Hippocampal formation (tissue), 2 donors: ENCODE measurements at regions not wholly inside any gene's neighbourhood (a gene's known extent, or its start where the extent isn't known, plus 50 kb on each side); places are given as distances from the start of the nearest gene placed in this dataset.
"Not testable (repeated sequence)": the region's sequence is repeated elsewhere in the genome, so short reads cannot be mapped to it uniquely, and the experiment has no call there.

Experiments used
- DNase-seq, 2 donors: peaks; one replicate each; lab custom pipeline; 2025; lab: John Stamatoyannopoulos, UW

DNA sequence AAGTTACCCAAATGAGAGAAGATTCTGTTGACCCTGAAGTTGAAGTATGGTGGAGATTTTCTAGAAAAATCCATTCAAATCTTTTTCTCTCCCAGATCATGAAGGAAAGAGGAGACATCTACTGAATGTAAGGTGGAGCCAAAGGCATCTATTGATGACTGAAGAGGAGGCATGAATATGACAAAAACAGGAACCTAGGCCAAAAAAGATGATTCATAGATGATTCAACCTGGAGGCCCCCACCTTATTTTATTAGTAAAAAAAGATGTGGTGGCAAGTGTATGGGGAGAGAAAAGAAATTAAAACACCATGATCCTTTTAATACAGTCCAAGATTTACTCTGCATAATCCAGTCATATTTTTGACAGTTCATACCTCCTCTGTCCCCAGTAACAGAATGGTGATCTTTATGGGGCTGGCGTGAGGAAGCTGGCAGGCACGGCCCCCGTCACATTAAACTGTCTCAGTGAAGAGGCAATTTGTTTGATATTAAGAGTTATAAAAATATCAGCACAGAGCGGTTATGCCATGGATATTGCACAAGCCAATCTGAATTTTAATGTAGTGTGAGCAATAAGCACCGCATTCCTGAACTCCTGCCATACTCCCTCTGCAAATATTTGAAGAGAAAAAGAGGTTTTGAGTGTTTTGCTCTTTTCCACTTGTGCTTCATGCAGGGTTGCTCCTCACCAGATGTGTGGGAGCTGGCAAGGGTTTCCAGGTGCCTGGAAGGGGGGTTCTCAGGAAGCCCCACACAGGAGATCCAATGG, 94.4 kb downstream of the TRIM43 start:
- not testable (repeated sequence) for DNase-seq

DNA sequence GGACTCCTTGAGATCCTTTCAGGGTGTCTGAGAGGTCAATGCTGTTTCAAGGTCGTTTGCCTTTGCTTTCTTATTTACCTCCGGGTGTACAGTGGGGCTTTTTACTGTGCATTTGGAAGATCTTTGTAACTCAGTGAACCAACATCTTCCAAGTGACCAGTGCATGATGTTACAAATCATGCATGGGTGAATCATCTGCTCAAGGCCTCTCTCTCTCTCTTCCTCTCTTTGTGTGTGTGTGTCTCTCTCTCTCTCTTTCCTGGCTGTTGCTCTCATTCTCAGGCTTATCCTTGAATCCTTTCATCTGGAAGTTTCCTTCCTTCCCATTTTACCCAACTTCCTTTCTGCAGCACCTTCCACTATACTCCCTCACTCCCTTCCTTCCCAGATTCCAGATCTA, 96.1 kb downstream of the TRIM43 start:
- DNase-seq = not testable (repeated sequence)

DNA sequence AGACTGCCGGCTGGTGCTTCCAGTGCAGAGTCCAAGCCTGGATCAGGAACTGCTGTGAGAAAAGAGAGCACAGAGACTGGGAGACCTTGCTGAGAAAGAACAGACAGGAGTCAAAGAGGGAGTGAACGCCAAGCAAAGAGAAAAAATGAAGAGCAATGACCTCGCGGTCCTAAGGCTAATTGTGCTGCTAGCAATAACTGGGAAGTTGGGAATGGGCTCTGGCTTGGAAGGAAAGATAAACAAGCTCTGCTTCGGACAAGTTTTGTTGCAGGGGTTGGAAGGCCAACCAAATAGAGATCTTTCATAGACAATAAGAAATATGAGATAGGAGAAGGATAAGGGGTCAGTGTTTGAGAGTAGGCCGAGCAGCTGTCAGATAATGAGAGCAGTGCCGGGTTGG, 99.4 kb downstream of the TRIM43 start:
- DNase-seq = not testable (repeated sequence)

DNA sequence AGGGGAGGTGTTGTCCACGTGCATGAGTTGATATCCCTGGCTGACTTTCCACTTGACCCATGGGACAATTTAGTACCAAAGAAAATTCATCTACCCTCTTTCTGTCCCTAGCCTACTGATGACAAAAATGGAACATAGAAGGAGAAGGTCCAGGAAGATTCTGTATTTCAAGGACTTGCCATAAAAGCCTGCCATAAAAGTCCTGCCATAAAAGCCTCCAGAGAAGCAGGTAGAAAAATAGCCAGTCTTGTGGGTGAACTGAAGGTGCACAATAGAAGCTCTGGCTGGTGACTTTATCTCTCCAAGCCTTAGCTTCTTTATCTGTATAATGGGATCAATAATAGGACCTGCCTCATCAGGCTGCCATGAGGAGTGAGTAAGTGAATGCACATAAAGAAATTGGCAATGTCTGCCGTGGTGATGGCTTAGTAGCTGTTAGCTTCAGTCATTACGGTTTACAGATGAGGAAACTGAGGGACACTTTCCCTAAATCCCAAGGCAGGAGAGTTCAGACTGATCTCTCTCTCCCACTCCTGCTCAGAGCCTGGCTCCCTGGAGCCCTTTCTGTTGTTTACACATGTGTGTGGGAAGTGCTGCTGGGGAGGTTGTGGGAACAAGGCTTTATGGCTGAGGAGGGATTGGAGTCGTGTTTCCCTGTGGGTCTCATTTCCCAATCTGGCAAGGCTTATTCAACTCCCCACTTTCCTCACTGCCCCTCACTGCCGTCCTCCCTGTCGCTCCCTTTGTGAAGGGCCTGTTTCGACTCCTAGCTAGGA, 101.5 kb downstream of the TRIM43 start:
- DNase-seq = not testable (repeated sequence)

DNA sequence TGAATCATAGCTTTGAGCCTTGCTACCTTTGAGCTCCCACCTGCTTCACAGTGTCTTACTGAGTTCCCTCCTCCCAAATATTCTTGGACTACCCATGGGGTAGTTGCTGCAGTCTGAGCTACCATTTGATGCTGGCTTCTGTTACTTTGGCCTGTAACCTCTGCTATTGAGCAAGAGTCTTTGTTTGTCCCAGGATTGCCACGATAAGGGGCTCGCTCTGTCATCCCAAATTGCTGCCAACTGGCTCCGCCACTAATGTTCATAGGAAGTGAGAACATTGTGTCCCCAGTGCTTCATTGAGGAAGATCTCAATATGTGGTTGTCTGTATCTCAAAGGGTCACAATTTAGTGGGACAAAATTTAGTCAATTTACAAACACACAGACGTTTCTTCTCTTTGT, 103.8 kb downstream of the TRIM43 start:
- DNase-seq = no peak

DNA sequence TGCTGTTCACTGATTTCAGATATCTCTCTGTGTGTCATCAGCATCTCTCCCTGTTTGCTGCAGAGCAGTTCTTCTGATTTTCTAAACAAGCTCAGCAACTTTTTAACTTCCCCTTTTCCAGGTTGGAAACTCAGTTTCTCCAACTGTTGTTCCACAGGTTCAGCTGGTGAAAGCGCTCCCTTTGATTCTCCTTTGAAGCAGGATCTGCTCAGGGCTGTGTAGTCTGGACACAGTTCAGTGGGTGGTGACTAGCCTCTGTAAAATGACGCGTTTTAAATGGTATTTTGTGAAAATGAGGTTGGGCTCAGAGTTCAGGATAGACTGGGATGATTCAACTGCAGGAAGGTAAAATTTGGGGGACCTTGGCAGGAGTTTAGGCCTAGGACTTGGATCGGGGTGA, 106.3 kb downstream of the TRIM43 start:
- no peak for DNase-seq

DNA sequence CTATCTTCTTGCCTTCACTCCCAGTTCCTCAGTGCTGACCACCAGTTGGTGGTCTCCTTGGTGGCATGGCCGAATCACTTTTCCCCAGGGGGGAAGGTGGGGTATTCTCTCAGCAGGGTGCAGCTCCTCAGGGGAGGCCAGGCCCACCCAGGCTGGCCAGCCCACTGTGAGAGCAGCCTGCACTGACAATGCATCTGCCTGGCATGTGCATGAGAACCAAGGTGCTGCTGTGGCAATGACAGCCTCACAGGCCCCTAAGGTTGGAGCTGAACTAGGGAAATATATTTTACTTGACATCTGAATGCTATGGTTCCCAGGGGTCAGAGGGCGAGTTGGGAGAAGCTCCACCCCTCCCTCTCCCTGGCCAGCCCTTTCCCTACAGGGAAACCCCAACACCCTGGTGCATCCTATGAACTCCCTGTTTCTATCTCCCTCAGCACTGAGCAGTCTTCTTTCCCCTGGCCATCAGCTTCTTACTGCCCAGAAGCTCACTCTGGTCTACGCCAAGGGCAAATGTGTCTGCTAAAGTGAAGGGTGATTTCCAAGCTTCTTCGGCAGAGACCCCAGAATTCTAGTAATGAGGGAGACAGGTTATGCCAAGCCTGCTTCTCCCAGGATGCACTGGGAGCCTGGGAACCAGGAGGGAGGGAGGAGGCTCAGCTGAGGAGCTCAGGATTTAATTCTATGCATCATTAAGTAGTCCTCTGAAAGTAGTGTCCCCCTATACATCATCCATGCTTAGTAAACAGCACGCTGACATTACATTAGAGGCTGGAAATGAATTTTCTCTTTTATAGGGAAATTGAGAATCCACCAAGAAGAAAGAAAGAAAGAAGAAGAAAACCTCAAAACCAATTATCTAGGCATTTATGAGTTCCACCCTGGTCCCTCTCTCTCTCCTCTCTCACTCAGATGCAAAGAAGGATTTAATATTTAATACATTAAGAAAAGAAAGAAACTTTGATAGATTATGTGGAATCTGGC, 107.7 kb downstream of the TRIM43 start:
- DNase-seq = not testable (repeated sequence)

DNA sequence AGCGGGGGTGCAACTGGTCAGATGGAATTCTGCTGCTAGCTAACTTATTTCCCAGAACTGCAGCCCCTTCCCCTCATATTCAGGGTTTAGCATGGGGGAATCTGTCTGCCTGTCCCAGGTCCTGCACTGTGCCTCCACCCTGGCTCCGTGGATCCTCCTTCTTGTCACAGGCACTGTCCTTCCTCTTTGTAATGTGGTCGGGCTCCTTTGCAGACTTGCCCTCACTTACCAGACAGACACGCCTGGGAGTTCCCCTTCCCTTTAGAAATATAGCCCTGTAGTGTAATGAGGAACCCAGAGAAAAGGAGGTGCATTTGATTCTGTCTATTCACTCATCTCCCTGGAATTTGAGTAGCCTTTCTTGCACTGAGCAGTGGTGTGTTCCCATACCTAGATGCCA, 108.7 kb downstream of the TRIM43 start:
- peak in 1 of 2 donors; percentile 5 for DNase-seq

DNA sequence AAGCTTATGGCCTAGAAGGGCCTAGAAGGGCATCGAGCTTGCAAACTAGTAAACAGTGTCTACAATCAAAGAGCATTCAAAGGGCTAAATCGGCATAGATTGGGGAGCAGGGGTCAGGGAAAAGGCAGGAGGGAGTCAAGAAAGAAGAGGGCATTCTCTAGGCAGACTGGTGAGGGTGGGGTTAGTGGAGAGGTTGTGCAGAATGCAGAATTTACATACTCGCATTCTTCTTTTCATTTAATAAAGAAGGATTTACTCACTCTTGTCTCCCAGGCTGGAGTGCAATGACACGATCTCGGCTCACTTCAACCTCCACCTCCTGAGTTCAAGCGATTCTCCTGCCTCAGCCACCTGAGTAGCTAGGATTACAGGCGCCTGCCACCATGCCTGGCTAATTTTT, 110.7 kb downstream of the TRIM43 start:
- no peak for DNase-seq

DNA sequence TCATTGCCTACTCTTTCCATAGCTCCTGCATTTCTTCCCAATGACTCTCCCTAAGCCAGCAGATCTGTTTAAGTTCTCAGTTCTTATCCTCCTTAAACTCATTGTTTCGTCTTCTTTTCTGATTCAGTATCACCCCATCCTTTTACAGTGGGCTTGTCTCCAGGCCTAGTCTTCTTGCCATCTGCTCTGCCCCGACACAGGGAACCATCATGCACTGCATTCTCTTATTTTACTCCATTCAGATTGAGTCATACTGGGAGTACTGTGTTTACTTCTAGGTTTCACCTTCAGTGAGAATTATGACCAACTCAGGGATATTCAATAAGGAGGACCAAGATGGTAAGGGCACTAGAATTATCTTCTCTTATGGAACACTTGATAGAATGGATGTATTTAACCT, 115.4 kb downstream of the TRIM43 start:
- DNase-seq = not testable (repeated sequence)

DNA sequence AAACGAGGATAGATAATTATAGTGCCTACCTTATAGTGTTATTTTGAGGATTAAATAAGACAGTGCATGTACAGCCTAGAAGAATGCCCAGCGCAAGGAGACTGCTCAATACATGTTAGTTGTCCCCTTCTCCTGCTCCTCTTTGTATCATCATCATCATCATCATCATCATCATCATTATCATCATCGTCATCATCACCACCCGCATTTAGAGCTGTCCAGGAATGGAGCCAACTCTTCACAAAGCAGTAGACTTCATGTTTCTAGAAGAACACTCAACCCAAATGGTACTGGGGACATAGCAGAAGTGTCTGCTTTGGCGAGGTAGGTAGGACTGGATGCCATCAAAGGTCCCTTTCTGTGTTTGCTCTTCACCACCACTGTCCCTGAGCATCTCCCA, 116.0 kb downstream of the TRIM43 start:
- no peak for DNase-seq

DNA sequence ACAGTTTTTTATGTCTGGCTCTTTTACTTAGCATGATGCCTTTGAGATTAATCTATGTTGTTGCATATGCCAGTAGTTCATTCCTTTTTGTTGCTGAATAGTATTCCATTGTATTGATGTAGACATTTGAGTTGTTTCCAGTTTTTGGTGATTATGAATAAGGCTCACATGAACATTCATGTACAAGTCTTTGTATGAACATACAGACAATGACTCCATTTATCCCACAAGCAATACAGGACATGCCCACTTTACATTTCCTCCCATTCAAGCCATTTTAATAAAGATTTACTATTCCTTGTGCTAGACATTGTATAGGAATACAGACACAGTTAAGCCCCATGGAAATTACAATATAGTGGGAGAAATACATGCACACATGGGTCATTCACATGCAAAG, 118.0 kb downstream of the TRIM43 start:
- DNase-seq = no peak

DNA sequence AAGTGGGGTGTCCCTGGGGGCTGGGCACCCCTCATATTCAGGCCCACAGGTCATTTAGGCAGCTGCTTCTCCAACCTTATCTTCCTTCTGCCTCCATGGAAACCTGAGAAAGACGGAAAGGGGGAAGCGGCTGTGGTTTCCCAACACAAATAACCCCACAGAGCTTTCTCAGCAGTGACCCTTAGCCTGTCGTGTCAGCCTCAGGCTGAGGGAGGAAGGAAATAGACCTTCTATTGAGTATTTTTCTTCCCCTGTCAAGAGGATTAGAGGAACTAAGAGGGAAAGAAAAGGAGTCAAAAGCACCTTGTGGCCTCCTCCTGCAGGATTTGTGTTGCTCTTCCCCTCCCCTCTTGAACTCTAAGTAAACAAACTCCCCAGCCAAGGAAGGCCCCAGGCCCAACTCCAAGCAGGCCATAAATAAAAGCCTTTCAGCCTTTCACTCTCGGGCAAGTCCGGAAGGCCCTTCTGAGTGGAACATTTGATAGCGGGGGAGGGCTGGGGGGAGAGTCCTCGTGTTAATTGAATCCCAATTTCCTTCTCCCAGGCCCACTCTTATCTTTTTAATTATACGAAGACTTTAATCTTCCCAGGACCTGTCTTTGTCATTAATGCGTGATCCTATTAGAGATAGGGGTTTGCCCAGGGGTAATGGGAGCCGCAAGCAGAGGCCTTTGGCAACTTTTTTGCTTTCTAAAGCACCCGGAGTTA, 121.8 kb downstream of the TRIM43 start:
- not testable (repeated sequence) for DNase-seq

DNA sequence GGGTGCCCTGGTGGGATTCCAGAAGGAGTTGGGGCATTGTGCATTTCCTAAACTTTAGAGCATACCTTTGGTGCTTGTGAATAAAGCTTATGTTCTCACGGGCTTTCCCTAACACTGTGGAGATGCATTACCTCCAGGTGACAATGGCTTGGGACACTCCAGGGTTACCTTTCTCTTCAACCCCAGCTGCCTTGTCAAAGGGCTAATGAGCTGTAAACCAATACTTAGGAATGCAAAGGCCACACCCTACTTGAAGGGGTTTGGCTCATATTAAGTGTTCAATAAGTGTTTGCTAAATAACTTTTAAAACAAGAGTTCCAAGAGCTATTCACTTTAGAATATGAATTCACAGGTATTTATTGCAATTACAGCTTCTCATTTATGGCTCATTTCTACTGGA, 122.6 kb downstream of the TRIM43 start:
- DNase-seq = not testable (repeated sequence)

DNA sequence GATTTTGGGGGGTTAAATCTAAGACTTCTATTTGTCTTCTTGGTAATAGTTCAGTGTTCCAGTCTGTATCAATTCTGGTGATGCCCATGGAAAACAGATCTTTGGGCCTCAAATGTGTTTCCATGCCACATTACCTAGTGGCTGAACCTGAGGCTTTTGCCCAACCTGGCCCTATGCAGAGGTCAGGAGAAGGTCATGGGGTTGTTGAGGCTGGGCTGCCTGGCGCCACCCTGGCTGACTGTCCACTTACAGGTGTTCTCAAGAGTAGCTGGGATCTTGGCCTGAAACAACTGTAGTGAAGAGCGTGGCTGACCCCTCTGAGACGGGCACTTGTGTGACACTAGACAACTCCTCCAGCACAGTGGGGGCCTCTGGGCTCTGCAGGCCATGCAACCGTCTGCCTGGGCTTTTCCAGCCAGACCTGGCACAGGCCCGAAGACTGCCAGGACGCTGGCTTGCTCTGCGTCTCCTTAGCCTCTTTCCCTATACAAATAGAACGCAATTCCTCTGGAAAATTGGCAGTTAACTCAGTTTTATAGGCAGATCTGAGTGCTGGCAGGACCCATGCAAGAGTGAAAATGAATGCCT, 127.8 kb downstream of the TRIM43 start:
- DNase-seq = no peak

DNA sequence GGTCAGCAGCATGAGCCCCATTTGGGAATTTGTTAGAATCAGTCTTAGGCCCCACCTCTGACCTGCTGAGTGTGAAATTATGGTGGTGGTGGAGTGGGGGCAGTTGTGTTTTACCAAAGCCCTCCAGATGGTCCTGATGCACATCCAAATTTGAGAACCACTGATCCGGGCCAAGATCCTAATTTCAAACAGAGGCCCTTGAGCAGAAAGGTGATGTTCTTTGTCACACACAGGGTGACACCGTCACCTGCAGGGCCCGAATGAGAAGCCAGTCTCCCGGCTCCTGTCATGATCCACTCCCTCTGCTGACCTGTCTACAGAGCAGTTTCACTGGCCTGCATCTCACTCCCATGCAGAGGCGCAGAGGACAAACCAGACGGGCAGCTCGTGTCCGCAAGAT, 129.9 kb downstream of the TRIM43 start:
- DNase-seq = no peak

DNA sequence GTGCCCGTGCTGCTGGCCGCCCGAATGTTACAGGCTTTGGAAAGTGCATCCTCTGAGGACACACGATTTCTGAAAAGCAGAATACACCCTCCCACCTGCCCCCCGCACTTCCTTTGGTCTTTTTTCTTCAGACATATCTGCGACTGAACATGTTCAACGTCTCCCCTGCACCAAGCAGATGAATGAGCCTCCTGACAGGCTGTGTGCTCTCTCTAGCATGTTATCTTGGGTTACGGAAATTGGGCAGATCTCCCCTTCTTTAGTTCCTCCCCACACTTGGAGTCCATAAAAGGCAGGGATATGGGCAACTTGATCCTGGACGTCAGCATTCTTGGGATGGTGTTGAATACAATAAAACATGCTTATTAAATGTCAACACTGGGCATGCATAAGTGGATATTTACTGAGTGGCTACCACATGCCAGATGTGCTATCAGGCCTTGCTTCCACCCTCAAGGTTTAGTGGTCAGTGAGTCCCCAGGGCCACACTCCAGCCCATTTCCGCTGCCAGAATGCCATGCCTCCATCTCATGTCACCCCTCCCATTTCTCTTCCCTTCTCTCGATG, 130.4 kb downstream of the TRIM43 start:
- no peak for DNase-seq

DNA sequence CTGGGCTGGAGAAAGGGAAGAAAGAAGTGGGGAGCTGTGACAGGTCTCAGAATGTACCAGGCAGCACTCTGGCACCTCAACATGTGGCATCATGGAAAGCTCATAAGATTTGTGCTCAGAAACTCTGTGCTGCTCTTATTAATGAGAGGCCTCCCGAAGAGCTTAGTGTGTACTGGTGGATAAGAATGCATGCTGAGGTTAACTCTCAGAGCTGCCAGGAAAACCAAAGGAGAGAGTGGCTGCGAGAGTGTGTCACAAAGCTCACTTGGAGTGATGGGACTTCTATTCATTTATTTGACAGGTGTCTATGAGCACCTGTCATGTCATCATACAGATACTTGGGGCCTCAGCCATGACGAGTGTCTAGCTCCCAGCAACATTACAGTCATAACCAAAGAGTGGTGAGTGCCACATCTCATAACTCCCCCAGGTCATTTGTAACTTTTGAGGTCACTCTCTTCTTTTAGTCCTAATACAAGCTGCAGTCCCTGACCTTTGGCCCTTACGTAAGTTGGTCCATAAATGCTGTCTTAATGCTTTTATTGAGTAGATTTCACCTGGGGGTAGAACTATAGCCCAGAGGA, 131.9 kb downstream of the TRIM43 start:
- not testable (repeated sequence) for DNase-seq

DNA sequence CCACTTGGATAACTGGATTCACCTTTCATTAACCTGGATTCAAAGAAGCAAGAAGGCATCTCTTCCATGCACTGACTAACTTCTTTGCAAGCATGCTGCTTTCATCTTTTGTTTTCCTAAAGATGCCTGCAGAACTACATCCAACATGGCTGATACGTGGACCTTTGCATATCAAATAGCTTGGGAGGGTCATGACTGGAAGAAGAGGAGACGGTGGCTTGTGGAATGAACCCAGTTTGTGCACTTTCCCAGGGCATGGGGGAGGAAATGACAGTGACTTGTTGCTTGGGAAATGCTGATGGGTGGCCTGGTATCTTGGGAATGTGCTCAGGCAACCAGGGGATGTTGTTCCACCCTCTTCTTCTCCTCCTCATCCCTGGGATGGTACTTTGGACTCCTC, 133.4 kb downstream of the TRIM43 start:
- DNase-seq = not testable (repeated sequence)

DNA sequence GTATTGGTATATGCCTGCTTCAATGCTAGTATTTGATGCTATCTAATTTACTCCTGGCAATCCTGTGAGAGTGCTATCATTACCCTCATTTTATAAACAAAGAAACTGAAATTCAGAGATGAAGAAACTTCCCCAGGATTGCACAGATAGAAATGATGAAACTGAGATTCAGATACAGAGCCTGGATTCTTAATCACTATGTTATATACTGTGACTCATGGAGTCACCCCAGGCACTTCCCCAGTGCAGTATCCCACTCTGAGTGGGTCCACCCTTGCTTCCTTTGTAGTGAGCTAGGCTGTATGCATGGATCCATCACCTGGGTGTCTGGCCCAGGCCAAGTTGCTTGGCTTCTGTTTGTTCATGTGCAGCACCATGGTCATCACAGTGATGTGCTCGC, 133.9 kb downstream of the TRIM43 start:
- not testable (repeated sequence) for DNase-seq
